Sigmoid colon (tissue), 6 donors: ENCODE measurements at regions not wholly inside any gene's neighbourhood (a gene's known extent, or its start where the extent isn't known, plus 50 kb on each side); places are given as distances from the start of the nearest gene placed in this dataset.

ENCODE experiments used
- DNase-seq: peaks from one replicate; pipeline ENCODE4 v3.0.0-alpha.2; 2019
- H3K27ac ChIP-seq, 4 donors: fragments of 200-600 bp; sonication (generic); one replicate each; pipeline ENCODE4 v1.5.1; 2016 to 2019; ENCODE audit warnings: mild to moderate bottlenecking in 1 of 4
- H3K27me3 ChIP-seq, 3 donors: fragments of 200-600 bp; sonication (generic); one replicate each; pipeline ENCODE4 v1.5.1; 2019; ENCODE audit warnings: mild to moderate bottlenecking in 1 of 3
- H3K36me3 ChIP-seq, 4 donors: fragments of 200-600 bp; sonication (generic); one replicate each; pipeline ENCODE4 v1.5.1; 2016 to 2019
- H3K4me1 ChIP-seq, 4 donors: fragments of 200-600 bp; sonication (generic); one replicate each; pipeline ENCODE4 v1.5.1; 2017 to 2019
- H3K4me3 ChIP-seq, 4 donors: fragments of 200-600 bp; sonication (generic); one replicate each; pipeline ENCODE4 v1.5.1; 2017 to 2019; ENCODE audit warnings: mild to moderate bottlenecking in 2 of 4, moderate library complexity in 1 of 4
- H3K9me3 ChIP-seq, 4 donors: fragments of 200-600 bp in 3 of 4; sonication (generic) in 3 of 4; one replicate each; pipeline versions ENCODE4 v1.5.1 to v1.6.1; 2013 to 2019
- CTCF ChIP-seq, 4 experiments: fragments of 450-650 bp in 3 of 4; fragments of 200-600 bp in 1 of 4; IDR thresholded peaks; one replicate each; pipeline ENCODE4 v1.5.1; 2016 to 2019; ENCODE audit warnings: antibody characterized with exemption in 4 of 4, mild to moderate bottlenecking in 3 of 4, moderate library complexity in 2 of 4
- EP300 ChIP-seq, 4 donors: sonication (generic); formaldehyde crosslinking; IDR thresholded peaks; one replicate each; pipeline ENCODE4 v1.6.1; 2017; ENCODE audit warnings: antibody characterized with exemption in 4 of 4
- POLR2A ChIP-seq, 2 donors: fragments of 450-650 bp; IDR thresholded peaks; one replicate each; pipeline ENCODE4 v1.6.1; 2016; ENCODE audit warnings: antibody characterized with exemption in 2 of 2, mild to moderate bottlenecking in 2 of 2, moderate library complexity in 2 of 2
- POLR2AphosphoS5 ChIP-seq, 4 donors: sonication (generic); formaldehyde crosslinking; IDR thresholded peaks; one replicate each; pipeline ENCODE4 v1.6.1; 2017; ENCODE audit warnings: antibody characterized with exemption in 4 of 4
- WGBS, 2 donors: extraction: QIAGEN DNeasy Blood & Tissue Kit; methylation state at CpG; one replicate each; pipeline ENCODE4 v1.1.7; 2013; 5-methylcytosine and 5-hydroxymethylcytosine counted together
- intact Hi-C: fragments of 100-400 bp; cut with DNase I; formaldehyde crosslinking; loops from one replicate; pipeline ENCODE4 v1.15.1; 2023
- donor health status: healthy with polysubstance abuse.
- donor health status: healthy.

- H3K4me3 ChIP-seq: no peak overlapping the region
- H3K4me1 ChIP-seq: no peaks in the 10 kb centered on the region
- TF ChIP-seq CTCF (IDR thresholded peaks at IDR 0.05) (no peak), POLR2AphosphoS5 (IDR thresholded peaks at IDR 0.05) (no peak), EP300 (IDR thresholded peaks at IDR 0.05) (no peak), POLR2A (IDR thresholded peaks at IDR 0.05) (no peak)
- no peaks in the 10 kb centered on the region for H3K36me3 ChIP-seq
- H3K27me3 ChIP-seq: no peaks in the 10 kb centered on the region
- DNase-seq: no peak
- intact Hi-C loops: no loop called here
- WGBS, 2 donors: 55 to 59% methylated on average over 4 of the region's 4 CpGs
- H3K27ac ChIP-seq: no peak overlapping the region
- H3K9me3 ChIP-seq: no peaks in the 10 kb centered on the region
These were observed 437.1 kb downstream of the ZIC1 start for GRCh38 chr3:147846293-147846692.

- no peaks in the 10 kb centered on the region for H3K36me3 ChIP-seq
- 19 to 67% methylated on average over 3 of the region's 3 CpGs for WGBS, 2 donors
- no peak for DNase-seq
- intact Hi-C loops: no loop called here
- H3K4me1 ChIP-seq: no peaks in the 10 kb centered on the region
- no peak for TF ChIP-seq POLR2AphosphoS5 (IDR thresholded peaks at IDR 0.05)
- no peak for TF ChIP-seq EP300 (IDR thresholded peaks at IDR 0.05)
- TF ChIP-seq POLR2A (IDR thresholded peaks at IDR 0.05): no peak
- TF ChIP-seq CTCF (IDR thresholded peaks at IDR 0.05): no peak
- no peak overlapping the region for H3K27ac ChIP-seq
- no peaks in the 10 kb centered on the region for H3K9me3 ChIP-seq
- no peak overlapping the region for H3K4me3 ChIP-seq
- no peaks in the 10 kb centered on the region for H3K27me3 ChIP-seq
These were observed 437.8 kb downstream of the ZIC1 start for GRCh38 chr3:147846854-147847478.

- TF ChIP-seq EP300 (IDR thresholded peaks at IDR 0.05) (no peak), POLR2A (IDR thresholded peaks at IDR 0.05) (no peak)
These were observed 441.9 kb downstream of the ZIC1 start for GRCh38 chr3:147851062-147851461.

GRCh38 chr3:147854542-147854941 is 445.4 kb downstream of the ZIC1 start:
- no peaks in the 10 kb centered on the region for H3K27me3 ChIP-seq
- H3K27ac ChIP-seq: no peak overlapping the region
- WGBS, 2 donors: 85 to 89% methylated on average over 4 of the region's 4 CpGs
- H3K36me3 ChIP-seq: no peaks in the 10 kb centered on the region
- TF ChIP-seq CTCF (IDR thresholded peaks at IDR 0.05): no peak
- TF ChIP-seq EP300 (IDR thresholded peaks at IDR 0.05): no peak
- TF ChIP-seq POLR2AphosphoS5 (IDR thresholded peaks at IDR 0.05): no peak
- TF ChIP-seq POLR2A (IDR thresholded peaks at IDR 0.05): no peak
- intact Hi-C loops: no loop called here
- DNase-seq: no peak
- H3K9me3 ChIP-seq: no peaks in the 10 kb centered on the region
- no peaks in the 10 kb centered on the region for H3K4me1 ChIP-seq
- H3K4me3 ChIP-seq: no peak overlapping the region

More at GRCh38 chr3:147851062-147851461, 441.9 kb downstream of the ZIC1 start:
- Histone ChIP-seq H3K27ac (no peak overlapping the region), H3K4me1 (no peaks in the 10 kb centered on the region), H3K9me3 (no peaks in the 10 kb centered on the region), H3K27me3 (no peaks in the 10 kb centered on the region), H3K36me3 (no peaks in the 10 kb centered on the region), H3K4me3 (no peak overlapping the region)
- no peak for DNase-seq
- intact Hi-C loops: no loop called here

GRCh38 chr3:147864754-147865354 is 455.7 kb downstream of the ZIC1 start:
- no peak overlapping the region for H3K4me3 ChIP-seq
- no peak overlapping the region for H3K27ac ChIP-seq
- TF ChIP-seq CTCF (IDR thresholded peaks at IDR 0.05) (no peak), POLR2AphosphoS5 (IDR thresholded peaks at IDR 0.05) (no peak), EP300 (IDR thresholded peaks at IDR 0.05) (no peak), POLR2A (IDR thresholded peaks at IDR 0.05) (no peak)
- DNase-seq: no peak
- H3K36me3 ChIP-seq: no peaks in the 10 kb centered on the region
- no peaks in the 10 kb centered on the region for H3K4me1 ChIP-seq
- H3K9me3 ChIP-seq: peaks cover 0 to 7% (median 0%) of the 10 kb centered on the region in 4 donors
- H3K27me3 ChIP-seq: no peaks in the 10 kb centered on the region
- intact Hi-C loops: no loop called here
